B cell (primary cell): ENCODE measurements at regions not wholly inside any gene's neighbourhood (a gene's known extent, or its start where the extent isn't known, plus 50 kb on each side); places are given as distances from the start of the nearest gene placed in this dataset.

Source experiments
- ATAC-seq: fragments of 200-7000 bp; cut with Tn5 transposase; one replicate; pipeline ENCODE4 v1.10.0; 2021; ENCODE audit warnings: low read depth, mild to moderate bottlenecking, moderate number of reproducible peaks, moderate library complexity
- CTCF ChIA-PET: fragments of 350-600 bp; sonication (Branson Sonifier 250); formaldehyde crosslinking; loops from one replicate; lab custom pipeline; 2021; ENCODE audit warnings: antibody characterized with exemption, inconsistent platforms; lab: Charles Lee
- POLR2A ChIA-PET: fragments of 350-600 bp; sonication (Branson Sonifier 250); formaldehyde crosslinking; loops from one replicate; lab custom pipeline; 2021; ENCODE audit warnings: antibody characterized with exemption; lab: Charles Lee
- DNase-seq: peaks from one replicate; pipeline ENCODE4 v3.0.0; 2013
- H2AFZ ChIP-seq: 2 replicates; pipeline ENCODE4 v1.6.1; 2012; ENCODE audit warnings: mild to moderate bottlenecking, low read depth, low read length; ENCODE audit not compliant: insufficient read depth, poor library complexity, severe bottlenecking
- H3K27ac ChIP-seq, 2 donors: 1 replicate in 1 of 2; 2 replicates in 1 of 2; pipeline ENCODE4 v1.5.1; 2012 to 2013; ENCODE audit warnings: low read length in 2 of 2, mild to moderate bottlenecking in 2 of 2, moderate library complexity in 1 of 2
- H3K27me3 ChIP-seq, 4 experiments: fragments of 200-600 bp in 1 of 4; sonication (generic) in 1 of 4; replicated peaks in 1 of 4; 1 replicate in 2 of 4; 2 replicates in 2 of 4; pipeline versions ENCODE4 v1.6.1 to v1.7.0; 2013 to 2016; ENCODE audit warnings: low read length in 3 of 4, mild to moderate bottlenecking in 2 of 4, mixed read lengths in 1 of 4, moderate library complexity in 1 of 4; ENCODE audit not compliant: insufficient read depth in 4 of 4, control insufficient read depth in 3 of 4; ENCODE audit errors: control extremely low read depth in 1 of 4
- H3K36me3 ChIP-seq, 2 experiments: replicated peaks in 1 of 2; 1 replicate in 1 of 2; 2 replicates in 1 of 2; pipeline versions ENCODE4 v1.6.1 to v1.7.1; 2013; ENCODE audit warnings: low read length in 1 of 2; ENCODE audit not compliant: insufficient read depth in 2 of 2, control insufficient read depth in 1 of 2; ENCODE audit errors: control extremely low read depth in 1 of 2, extremely low read depth in 1 of 2
- H3K4me1 ChIP-seq, 2 donors: fragments of 200-600 bp in 1 of 2; sonication (generic) in 1 of 2; 1 replicate in 1 of 2; 2 replicates in 1 of 2; pipeline versions ENCODE4 v1.5.1 to v1.6.1; 2013 to 2017; ENCODE audit warnings: low read length in 2 of 2; ENCODE audit not compliant: control insufficient read depth in 2 of 2, insufficient read depth in 2 of 2
- H3K4me2 ChIP-seq: replicated peaks from 2 replicates; pipeline ENCODE3; 2012; ENCODE audit warnings: mild to moderate bottlenecking, low read depth, low read length; ENCODE audit not compliant: poor library complexity, severe bottlenecking
- H3K4me3 ChIP-seq, 5 experiments: fragments of 200-600 bp in 1 of 5; sonication (generic) in 1 of 5; 1 replicate in 3 of 5; 2 replicates in 2 of 5; pipeline versions ENCODE4 v1.5.1 to v1.7.0; 2011 to 2016; ENCODE audit warnings: low read length in 4 of 5, mild to moderate bottlenecking in 4 of 5, low read depth in 2 of 5, control low read depth in 1 of 5, moderate library complexity in 1 of 5; ENCODE audit not compliant: insufficient read depth in 1 of 5; ENCODE audit errors: control extremely low read depth in 1 of 5, extremely low read depth in 1 of 5
- H3K79me2 ChIP-seq: fragments of 200-600 bp; sonication (generic); one replicate; pipeline ENCODE4 v1.6.0; 2016; ENCODE audit warnings: low read length; ENCODE audit not compliant: control insufficient read depth, insufficient read depth
- H3K9ac ChIP-seq: fragments of 200-600 bp; sonication (generic); 2 replicates; pipeline ENCODE4 v1.6.1; 2017; ENCODE audit warnings: mild to moderate bottlenecking, low read length, moderate library complexity
- H3K9me3 ChIP-seq, 3 donors: one replicate each; pipeline versions ENCODE4 v1.6.1 to v1.7.1; 2013; ENCODE audit warnings: low read length in 2 of 3; ENCODE audit not compliant: control insufficient read depth in 2 of 3, insufficient read depth in 1 of 3; ENCODE audit errors: control extremely low read depth in 1 of 3
- H4K20me1 ChIP-seq: 2 replicates; pipeline ENCODE4 v1.6.0; 2012; ENCODE audit warnings: mild to moderate bottlenecking, low read length; ENCODE audit not compliant: insufficient read depth, control insufficient read depth, poor library complexity, severe bottlenecking
- H3K27ac Mint-ChIP-seq: one replicate; pipeline ENCODE4 v1.8.0; 2021; ENCODE audit warnings: mixed read lengths
- H3K27me3 Mint-ChIP-seq: one replicate; pipeline ENCODE4 v1.8.0; 2021; ENCODE audit warnings: mixed read lengths
- H3K4me1 Mint-ChIP-seq: one replicate; pipeline ENCODE4 v1.8.0; 2021; ENCODE audit warnings: mixed read lengths
- H3K4me3 Mint-ChIP-seq: one replicate; pipeline ENCODE4 v1.8.0; 2021; ENCODE audit warnings: mixed read lengths
- H3K9me3 Mint-ChIP-seq: one replicate; pipeline ENCODE4 v1.8.0; 2022; ENCODE audit warnings: mixed read lengths; ENCODE audit not compliant: insufficient read depth
- EZH2 ChIP-seq: IDR thresholded peaks from 2 replicates; pipeline ENCODE4 v1.6.1; 2012; ENCODE audit warnings: borderline replicate concordance, low read depth, mild to moderate bottlenecking, moderate library complexity, low read length; ENCODE audit not compliant: insufficient read depth, poor library complexity, severe bottlenecking
- WGBS: methylation state at CpG from one replicate; pipeline ENCODE4 v1.1.5; 2013; ENCODE audit warnings: missing lambda C conversion rate; ENCODE audit not compliant: insufficient coverage; 5-methylcytosine and 5-hydroxymethylcytosine counted together
- intact Hi-C: fragments of 100-400 bp; cut with micrococcal nuclease; formaldehyde crosslinking; loops from one replicate; pipeline ENCODE4 v1.10.0; 2022
- TF ChIP-seq, protein P1 (sequence below): fragments of 200-600 bp; IDR thresholded peaks from one replicate; pipeline ENCODE4 v1.8.0; 2022; ENCODE audit warnings: antibody characterized with exemption, mild to moderate bottlenecking

DNA sequence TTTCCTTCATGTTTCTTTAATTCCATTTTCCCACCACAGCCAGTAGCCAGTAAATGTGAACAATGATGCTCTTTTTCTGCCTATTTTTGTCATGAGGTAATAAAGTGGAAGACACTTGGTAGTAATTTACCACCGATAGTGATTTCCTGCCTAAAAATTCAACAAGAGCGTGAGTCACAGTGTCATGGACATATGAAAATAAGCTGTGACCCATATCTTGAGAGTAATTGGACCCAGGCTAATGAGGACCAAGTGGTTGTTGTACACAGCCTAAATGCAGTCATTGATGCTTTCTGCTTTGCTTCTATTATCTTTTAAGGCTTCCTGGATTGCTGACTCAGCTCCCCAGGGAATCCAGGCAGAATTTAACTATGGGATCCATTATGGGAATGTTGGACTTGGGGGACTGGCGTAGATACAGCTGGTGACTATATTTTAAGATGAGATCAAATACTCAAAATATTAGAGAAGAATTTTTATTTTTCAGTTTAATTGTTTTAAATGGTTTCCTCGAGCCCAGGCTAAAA is 265.9 kb upstream of the FERMT1 start:
- H3K9me3 Mint-ChIP-seq: no peaks in the 10 kb centered on the region
- CTCF ChIA-PET: no interaction called here

DNA sequence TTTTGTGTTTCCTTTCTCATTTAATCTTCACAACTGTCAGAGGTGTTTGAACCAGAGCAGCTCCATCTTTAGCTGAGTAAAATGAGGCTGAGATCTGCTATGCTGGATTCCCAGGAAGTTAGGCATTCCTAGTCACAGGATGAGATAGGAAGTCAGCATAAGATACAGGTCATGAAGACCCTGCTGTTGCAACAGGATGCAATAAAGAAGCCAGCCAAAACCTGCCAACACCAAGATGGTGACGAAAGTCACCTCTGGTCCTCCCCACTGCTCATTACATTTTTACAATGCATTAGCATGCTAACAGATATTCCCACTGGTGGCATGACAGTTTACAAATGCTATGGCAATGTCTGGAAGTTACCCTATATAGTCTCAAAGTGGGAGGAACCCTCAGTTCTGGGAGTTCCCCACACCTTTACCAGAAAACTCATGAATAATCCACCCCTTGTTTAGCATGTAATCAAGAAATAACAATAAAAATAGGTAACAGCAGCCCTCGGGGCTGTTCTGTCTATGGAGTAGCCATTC is 262.2 kb upstream of the FERMT1 start:
- Histone ChIP-seq H3K27me3 (no peaks in the 10 kb centered on the region), H4K20me1 (no peaks in the 10 kb centered on the region), H2AFZ (no peak overlapping the region), H3K36me3 (no peaks in the 10 kb centered on the region), H3K79me2 (no peaks in the 10 kb centered on the region), H3K9me3 (no peaks in the 10 kb centered on the region), H3K27ac (no peak overlapping the region), H3K4me3 (no peak overlapping the region), H3K9ac (no peak overlapping the region), H3K4me1 (no peaks in the 10 kb centered on the region), H3K4me2 (no peak overlapping the region)
- Mint-ChIP-seq H3K4me1 (no peaks in the 10 kb centered on the region), H3K9me3 (no peaks in the 10 kb centered on the region), H3K27me3 (no peaks in the 10 kb centered on the region), H3K4me3 (no peak overlapping the region), H3K27ac (no peak overlapping the region)
- DNase-seq (no peak), ATAC-seq (no peak)
- CTCF ChIA-PET: no interaction called here
- POLR2A ChIA-PET: no interaction called here
- intact Hi-C loops: no loop called here
- TF ChIP-seq, protein P1, sequence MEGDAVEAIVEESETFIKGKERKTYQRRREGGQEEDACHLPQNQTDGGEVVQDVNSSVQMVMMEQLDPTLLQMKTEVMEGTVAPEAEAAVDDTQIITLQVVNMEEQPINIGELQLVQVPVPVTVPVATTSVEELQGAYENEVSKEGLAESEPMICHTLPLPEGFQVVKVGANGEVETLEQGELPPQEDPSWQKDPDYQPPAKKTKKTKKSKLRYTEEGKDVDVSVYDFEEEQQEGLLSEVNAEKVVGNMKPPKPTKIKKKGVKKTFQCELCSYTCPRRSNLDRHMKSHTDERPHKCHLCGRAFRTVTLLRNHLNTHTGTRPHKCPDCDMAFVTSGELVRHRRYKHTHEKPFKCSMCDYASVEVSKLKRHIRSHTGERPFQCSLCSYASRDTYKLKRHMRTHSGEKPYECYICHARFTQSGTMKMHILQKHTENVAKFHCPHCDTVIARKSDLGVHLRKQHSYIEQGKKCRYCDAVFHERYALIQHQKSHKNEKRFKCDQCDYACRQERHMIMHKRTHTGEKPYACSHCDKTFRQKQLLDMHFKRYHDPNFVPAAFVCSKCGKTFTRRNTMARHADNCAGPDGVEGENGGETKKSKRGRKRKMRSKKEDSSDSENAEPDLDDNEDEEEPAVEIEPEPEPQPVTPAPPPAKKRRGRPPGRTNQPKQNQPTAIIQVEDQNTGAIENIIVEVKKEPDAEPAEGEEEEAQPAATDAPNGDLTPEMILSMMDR: no peak
- TF ChIP-seq EZH2: no peak
- 100% methylated on average over 1 of the region's 2 CpGs for WGBS

More for the DNA sequence above, 265.9 kb upstream of the FERMT1 start:
- Histone ChIP-seq H3K9me3 (no peaks in the 10 kb centered on the region), H3K4me3 (no peak overlapping the region), H3K27me3 (no peaks in the 10 kb centered on the region), H3K36me3 (no peaks in the 10 kb centered on the region), H4K20me1 (no peaks in the 10 kb centered on the region), H3K4me1 (no peaks in the 10 kb centered on the region), H3K4me2 (no peak overlapping the region), H3K27ac (no peak overlapping the region), H3K79me2 (no peaks in the 10 kb centered on the region), H2AFZ (no peak overlapping the region), H3K9ac (no peak overlapping the region)
- intact Hi-C loops: no loop called here
- Mint-ChIP-seq H3K4me1 (no peaks in the 10 kb centered on the region), H3K4me3 (no peak overlapping the region), H3K27me3 (no peaks in the 10 kb centered on the region), H3K27ac (no peak overlapping the region)
- 89% methylated on average over 2 of the region's 4 CpGs for WGBS
- POLR2A ChIA-PET: no interaction called here
- ATAC-seq (no peak), DNase-seq (no peak)
- no peak for TF ChIP-seq EZH2
- TF ChIP-seq, protein P1: no peak
